SK-N-SH treated with all-trans-retinoic acid at 6 μM for 48 hours (cell line): ENCODE measurements at regions not wholly inside any gene's neighbourhood (a gene's known extent, or its start where the extent isn't known, plus 50 kb on each side); places are given as distances from the start of the nearest gene placed in this dataset.

ENCODE experiments used
- BACH2 ChIP-seq: fragments of 250-450 bp; sonication (Bioruptor Pico); IDR thresholded peaks from 2 replicates; pipeline ENCODE4 v1.9.0; 2021; ENCODE audit warnings: mild to moderate bottlenecking, borderline replicate concordance
- CREB5 ChIP-seq: fragments of 250-450 bp; sonication (Bioruptor Pico); IDR thresholded peaks from 2 replicates; pipeline ENCODE4 v1.5.1; 2020; ENCODE audit warnings: low read depth, mild to moderate bottlenecking, moderate library complexity
- CSDC2 ChIP-seq: fragments of 250-450 bp; sonication (Bioruptor Pico); IDR thresholded peaks from 2 replicates; pipeline ENCODE4 v1.5.0; 2020; ENCODE audit warnings: mild to moderate bottlenecking, moderate library complexity
- ESRRG ChIP-seq: fragments of 250-450 bp; sonication (Bioruptor Pico); IDR thresholded peaks from 2 replicates; pipeline ENCODE4 v1.6.1; 2021; ENCODE audit warnings: mild to moderate bottlenecking
- PATZ1 ChIP-seq: fragments of 250-450 bp; sonication (Bioruptor Pico); IDR thresholded peaks from 2 replicates; pipeline ENCODE4 v1.8.0; 2020; ENCODE audit warnings: mild to moderate bottlenecking, moderate library complexity, borderline replicate concordance
- SNAI2 ChIP-seq: fragments of 250-450 bp; sonication (Bioruptor Pico); IDR thresholded peaks from 2 replicates; pipeline ENCODE4 v1.5.0; 2020; ENCODE audit warnings: mild to moderate bottlenecking, moderate library complexity
- TCF4 ChIP-seq: fragments of 250-450 bp; sonication (Bioruptor Pico); IDR thresholded peaks from 2 replicates; pipeline ENCODE4 v1.8.0; 2021; ENCODE audit warnings: mild to moderate bottlenecking, moderate library complexity, borderline replicate concordance
- TSHZ2 ChIP-seq: fragments of 250-450 bp; sonication (Bioruptor Pico); IDR thresholded peaks from 2 replicates; pipeline ENCODE4 v1.5.0; 2020; ENCODE audit warnings: mild to moderate bottlenecking, moderate library complexity
- ZC3H10 ChIP-seq: fragments of 250-450 bp; sonication (Bioruptor Pico); IDR thresholded peaks from 2 replicates; pipeline ENCODE4 v1.5.1; 2021; ENCODE audit warnings: mild to moderate bottlenecking, moderate library complexity
- ZFP30 ChIP-seq: fragments of 450-650 bp; formaldehyde crosslinking; IDR thresholded peaks from 2 replicates; pipeline ENCODE4 v1.5.0; 2022; ENCODE audit warnings: mild to moderate bottlenecking, moderate library complexity
- ZNF565 ChIP-seq: fragments of 450-650 bp; formaldehyde crosslinking; conservative IDR thresholded peaks from 2 replicates; pipeline ENCODE4 v1.5.0; 2020; ENCODE audit warnings: low read depth, mild to moderate bottlenecking, moderate library complexity

- TF ChIP-seq PATZ1 (CRISPR knock-in tag) (no peak), TCF4 (CRISPR knock-in tag) (no peak), TSHZ2 (no peak), BACH2 (CRISPR knock-in tag) (no peak), ZFP30 (CRISPR knock-in tag) (no peak), ZNF565 (no peak), SNAI2 (CRISPR knock-in tag) (no peak), CSDC2 (CRISPR knock-in tag) (no peak), CREB5 (CRISPR knock-in tag) (no peak), ESRRG (no peak), ZC3H10 (CRISPR knock-in tag) (no peak)
Measured at GRCh38 chr6:93104195-93104817, 315.1 kb downstream of the EPHA7 start.
